ENCODE measurements at regions not wholly inside any gene's neighbourhood (a gene's known extent, or its start where the extent isn't known, plus 50 kb on each side); places are given as distances from the start of the nearest gene placed in this dataset.
"Not testable (repeated sequence)": the region's sequence is repeated elsewhere in the genome, so short reads cannot be mapped to it uniquely, and the experiment has no call there.

- TF ChIP-seq CTCF (IDR thresholded peaks at IDR 0.05; ENCODE audit: low read depth, low read length, missing control alignments), result no peak
- DNase-seq (ENCODE audit: low read depth), result no peak
- H3K4me3 ChIP-seq (ENCODE audit: low read depth, low read length), result no peak overlapping the region
Observed at GRCh38 chrX:118228456-118228855, 111.8 kb upstream of the KLHL13 start.

GRCh38 chrX:118231464-118231863 is 114.4 kb upstream of the WDR44 start:
- DNase-seq (ENCODE audit: low read depth), result no peak
- H3K4me3 ChIP-seq (ENCODE audit: low read depth, low read length), result no peak overlapping the region
- no peak for TF ChIP-seq CTCF (IDR thresholded peaks at IDR 0.05; ENCODE audit: low read depth, low read length, missing control alignments)

GRCh38 chrX:118239178-118239870 is 106.6 kb upstream of the WDR44 start:
- DNase-seq (ENCODE audit: low read depth), result no peak
- TF ChIP-seq CTCF (IDR thresholded peaks at IDR 0.05; ENCODE audit: low read depth, low read length, missing control alignments), result no peak
- H3K4me3 ChIP-seq (ENCODE audit: low read depth, low read length), result no peak overlapping the region

- H3K4me3 ChIP-seq (ENCODE audit: low read depth, low read length), result no peak overlapping the region
- no peak for DNase-seq (ENCODE audit: low read depth)
Observed at GRCh38 chrX:118239913-118240698, 105.8 kb upstream of the WDR44 start.

GRCh38 chrX:118246961-118247360 is 98.9 kb upstream of the WDR44 start:
- H3K4me3 ChIP-seq (ENCODE audit: low read depth, low read length); DNase-seq (ENCODE audit: low read depth): not testable (repeated sequence)

More at GRCh38 chrX:118239913-118240698, 105.8 kb upstream of the WDR44 start:
- no peak for TF ChIP-seq CTCF (IDR thresholded peaks at IDR 0.05; ENCODE audit: low read depth, low read length, missing control alignments)

- H3K4me3 ChIP-seq (ENCODE audit: low read depth, low read length), result no peak overlapping the region
- TF ChIP-seq CTCF (IDR thresholded peaks at IDR 0.05; ENCODE audit: low read depth, low read length, missing control alignments), result no peak
- no peak for DNase-seq (ENCODE audit: low read depth)
Observed at GRCh38 chrX:118249146-118249545, 96.8 kb upstream of the WDR44 start.

GRCh38 chrX:118250445-118250844 is 95.5 kb upstream of the WDR44 start:
- no peak overlapping the region for H3K4me3 ChIP-seq (ENCODE audit: low read depth, low read length)
- TF ChIP-seq CTCF (IDR thresholded peaks at IDR 0.05; ENCODE audit: low read depth, low read length, missing control alignments), result no peak
- DNase-seq (ENCODE audit: low read depth), result no peak

Data from GM12864 (cell line).